GM19328 (cell line): ENCODE measurements at regions not wholly inside any gene's neighbourhood (a gene's known extent, or its start where the extent isn't known, plus 50 kb on each side); places are given as distances from the start of the nearest gene placed in this dataset.

Experiments
- ATAC-seq: cut with Tn5 transposase; IDR thresholded peaks from one replicate; pipeline ENCODE4 v1.9.1; 2021; ENCODE audit warnings: mild to moderate bottlenecking, moderate library complexity; ENCODE audit not compliant: unreplicated experiment

GRCh38 chr4:38189445-38189844, 229.2 kb downstream of the PTTG2 start:
- no peak for ATAC-seq

- no peak for ATAC-seq
Observed at GRCh38 chr4:38190717-38191178, 230.6 kb downstream of the PTTG2 start.

- ATAC-seq = no peak
Observed at GRCh38 chr4:38192516-38192915, 232.3 kb downstream of the PTTG2 start.

GRCh38 chr4:38193236-38193863, 233.2 kb downstream of the PTTG2 start:
- ATAC-seq = no peak

GRCh38 chr4:38194047-38194602, 233.9 kb downstream of the PTTG2 start:
- no peak for ATAC-seq

- ATAC-seq = no peak
Observed at GRCh38 chr4:38195486-38195885, 235.3 kb downstream of the PTTG2 start.

GRCh38 chr4:38195911-38196310, 235.7 kb downstream of the PTTG2 start:
- no peak for ATAC-seq

GRCh38 chr4:38202242-38202641, 242.0 kb downstream of the PTTG2 start:
- ATAC-seq = no peak

GRCh38 chr4:38203609-38204008, 243.4 kb downstream of the PTTG2 start:
- no peak for ATAC-seq

- ATAC-seq = no peak
Observed at GRCh38 chr4:38204339-38205035, 244.3 kb downstream of the PTTG2 start.

GRCh38 chr4:38205261-38205660, 245.1 kb downstream of the PTTG2 start:
- ATAC-seq = no peak

GRCh38 chr4:38207110-38207457, 246.9 kb downstream of the PTTG2 start:
- no peak for ATAC-seq

GRCh38 chr4:38209654-38210053, 249.5 kb downstream of the PTTG2 start:
- no peak for ATAC-seq

- no peak for ATAC-seq
Observed at GRCh38 chr4:38210396-38211114, 250.4 kb downstream of the PTTG2 start.

- ATAC-seq = no peak
Observed at GRCh38 chr4:38211885-38212284, 251.7 kb downstream of the PTTG2 start.

GRCh38 chr4:38213083-38213805, 253.0 kb downstream of the PTTG2 start:
- no peak for ATAC-seq

GRCh38 chr4:38222892-38223291, 262.7 kb downstream of the PTTG2 start:
- no peak for ATAC-seq

GRCh38 chr4:38223306-38223705, 263.1 kb downstream of the PTTG2 start:
- no peak for ATAC-seq

- ATAC-seq = no peak
Observed at GRCh38 chr4:38223782-38224236, 263.6 kb downstream of the PTTG2 start.

GRCh38 chr4:38224850-38225249, 264.7 kb downstream of the PTTG2 start:
- ATAC-seq = no peak

GRCh38 chr4:38226170-38226569, 266.0 kb downstream of the PTTG2 start:
- no peak for ATAC-seq
